COR-L47 (cell line): ENCODE measurements at regions not wholly inside any gene's neighbourhood (a gene's known extent, or its start where the extent isn't known, plus 50 kb on each side); places are given as distances from the start of the nearest gene placed in this dataset.
A peak's percentile ranks its signal among the peaks of the same experiment; 100 is the strongest.
"Not testable (repeated sequence)": the region's sequence is repeated elsewhere in the genome, so short reads cannot be mapped to it uniquely, and the experiment has no call there.

ENCODE experiments used
- DNase-seq: peaks from one replicate; lab custom pipeline; 2025; lab: John Stamatoyannopoulos, UW

DNA sequence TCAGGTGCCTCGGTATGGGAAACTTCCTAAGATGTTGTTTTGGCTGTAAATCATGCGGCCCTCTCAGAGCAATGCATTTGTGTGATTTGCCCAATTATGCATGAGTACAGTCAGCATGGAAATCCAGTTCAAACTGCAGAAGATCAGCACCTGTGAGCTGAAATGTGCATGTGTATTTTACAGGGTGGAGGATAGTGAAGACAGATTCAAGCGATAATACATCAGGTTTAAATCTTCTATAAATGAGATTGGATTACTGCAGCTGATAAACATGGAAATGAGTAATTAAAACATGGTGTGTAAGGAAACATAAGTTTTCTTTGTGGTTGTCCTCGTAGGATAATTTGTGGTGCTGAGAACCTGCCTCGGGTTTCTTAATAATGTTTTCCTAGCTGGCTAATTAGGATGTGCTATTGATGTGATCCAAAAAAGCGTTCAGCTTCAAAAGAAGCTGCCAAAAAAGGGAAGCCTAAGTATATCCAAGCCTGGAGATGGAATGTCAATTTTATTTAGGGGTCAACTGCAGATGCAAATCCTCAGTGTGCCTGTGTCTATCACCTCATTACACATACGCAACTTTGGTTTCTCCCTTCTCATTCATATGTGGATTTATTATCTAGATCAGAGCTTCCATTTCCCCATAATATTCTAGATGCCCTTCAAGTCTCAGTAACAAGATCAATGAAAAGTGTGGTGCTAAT is 117.1 kb upstream of the CCDC28A start:
- DNase-seq: no peak

GRCh38 chr6:138657065-138657425 is 116.5 kb upstream of the CCDC28A start:
- DNase-seq: no peak

- DNase-seq: no peak
Measured at GRCh38 chr6:138659998-138660397, 113.6 kb upstream of the CCDC28A start.

DNA sequence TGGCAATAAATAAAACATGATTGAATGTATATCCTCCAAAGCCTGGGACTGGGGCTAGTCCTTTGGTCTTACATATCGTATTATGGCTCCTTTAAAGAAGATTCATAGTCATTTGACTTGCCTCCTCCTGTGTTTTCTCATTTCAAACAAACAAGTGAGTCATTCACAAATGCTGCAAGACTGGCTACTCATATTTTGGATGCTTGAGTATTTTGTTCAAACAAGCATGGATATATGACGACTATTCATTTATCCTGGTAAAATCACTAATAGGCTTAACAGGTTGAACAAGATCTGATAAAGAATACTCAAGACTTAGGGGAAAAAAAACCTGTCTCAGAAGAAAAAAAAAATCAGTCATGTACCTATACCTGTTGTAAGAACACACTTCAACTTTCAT is 111.1 kb upstream of the CCDC28A start:
- DNase-seq: no peak

DNA sequence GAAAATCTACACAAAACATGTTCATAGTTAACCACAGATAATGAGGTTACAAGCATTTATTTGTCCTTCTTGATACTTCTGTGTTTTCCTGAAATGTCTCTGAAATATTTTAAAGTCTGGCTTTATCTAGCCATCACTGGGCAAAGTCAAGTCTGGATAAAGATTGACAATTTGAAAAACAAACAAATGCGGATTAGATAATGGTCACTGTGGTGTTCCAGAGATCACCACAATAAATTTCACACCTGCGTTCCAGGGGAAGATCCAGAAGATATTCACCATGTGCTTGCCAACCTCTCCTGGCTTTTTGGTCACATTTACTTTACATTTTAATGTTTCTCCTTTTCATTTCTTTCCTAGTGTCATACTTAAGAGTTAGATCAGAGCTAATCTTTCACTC is 109.7 kb upstream of the CCDC28A start:
- DNase-seq: no peak

GRCh38 chr6:138664745-138665144 is 108.8 kb upstream of the CCDC28A start:
- DNase-seq: no peak

DNA sequence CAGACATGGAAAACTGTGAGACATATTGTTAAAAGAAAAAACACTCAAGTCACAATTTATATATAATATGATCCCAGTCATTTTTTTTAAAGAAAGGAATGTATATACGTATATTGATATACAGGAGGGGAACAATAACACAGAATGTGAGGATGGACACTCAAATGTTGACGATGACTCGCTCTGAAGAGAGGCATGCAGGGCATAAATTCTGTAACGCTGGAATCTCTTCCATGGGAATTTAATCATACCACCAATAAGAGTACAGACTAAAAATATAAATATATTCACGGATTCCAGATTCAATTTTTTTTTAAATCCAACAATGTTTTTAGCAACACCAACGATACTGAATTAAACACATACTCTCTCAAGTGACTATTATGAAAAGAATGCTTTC is 106.9 kb upstream of the CCDC28A start:
- DNase-seq: no peak

GRCh38 chr6:138667408-138667807 is 106.2 kb upstream of the CCDC28A start:
- DNase-seq: no peak

DNA sequence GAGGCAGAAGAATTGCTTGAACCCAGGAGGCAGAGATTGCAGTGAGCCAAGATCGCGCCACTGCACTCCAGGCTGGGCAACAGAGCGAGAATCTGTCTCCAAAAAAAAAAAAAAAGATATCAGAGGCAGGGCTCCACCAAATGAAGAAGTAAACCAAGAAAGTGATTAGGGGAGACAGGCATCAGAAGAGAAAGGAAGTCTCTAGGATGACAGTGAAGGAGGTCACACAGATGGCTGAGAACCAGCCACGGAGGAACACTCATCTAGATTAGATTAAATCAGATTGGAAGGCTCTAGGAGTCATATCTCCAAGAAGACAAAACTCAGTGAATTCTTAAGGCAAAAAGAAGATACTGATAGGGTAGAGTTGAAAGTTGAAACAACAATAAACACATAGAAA is 102.2 kb upstream of the CCDC28A start:
- no peak for DNase-seq

GRCh38 chr6:138673346-138674014 is 100.1 kb upstream of the CCDC28A start:
- DNase-seq: no peak

DNA sequence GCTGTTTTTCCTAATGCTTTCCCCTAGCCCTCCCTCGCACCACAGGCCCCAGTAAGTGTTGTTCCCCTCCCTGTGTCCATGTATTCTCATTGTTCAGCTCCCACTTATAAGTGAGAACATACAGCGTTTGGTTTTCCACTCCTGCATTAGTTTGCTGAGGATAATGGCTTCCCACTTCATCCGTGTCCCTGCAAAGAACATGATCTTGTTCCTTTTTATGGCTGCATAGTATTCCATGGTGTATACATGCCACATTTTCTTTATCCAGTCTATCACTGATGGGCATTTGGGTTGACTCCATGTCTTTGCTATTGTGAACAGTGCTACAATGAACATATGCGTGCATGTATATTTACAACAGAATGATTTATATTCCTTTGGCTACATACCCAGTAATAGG is 99.1 kb upstream of the CCDC28A start:
- DNase-seq: not testable (repeated sequence)

DNA sequence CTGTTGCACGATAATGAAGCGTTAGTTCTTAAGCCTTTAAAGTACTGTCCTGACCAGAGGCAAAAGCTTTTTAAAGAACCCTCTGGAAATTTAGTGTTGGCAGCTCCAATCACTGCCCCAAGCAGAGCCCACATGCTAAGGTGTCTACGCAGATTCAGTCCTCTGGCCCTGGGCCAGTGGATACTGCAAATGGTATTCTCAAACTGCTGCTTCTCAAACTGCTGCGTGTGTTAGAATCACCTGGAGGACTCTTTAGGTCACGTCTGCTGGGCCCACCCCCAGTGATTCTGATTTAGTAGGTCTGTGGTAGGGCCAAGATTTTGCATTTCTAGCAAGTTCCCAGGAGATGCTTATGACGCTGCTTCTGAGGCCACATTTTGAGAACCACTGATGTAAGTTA is 96.0 kb upstream of the CCDC28A start:
- DNase-seq: no peak

- DNase-seq: no peak
Measured at GRCh38 chr6:138678168-138678567, 95.4 kb upstream of the CCDC28A start.

DNA sequence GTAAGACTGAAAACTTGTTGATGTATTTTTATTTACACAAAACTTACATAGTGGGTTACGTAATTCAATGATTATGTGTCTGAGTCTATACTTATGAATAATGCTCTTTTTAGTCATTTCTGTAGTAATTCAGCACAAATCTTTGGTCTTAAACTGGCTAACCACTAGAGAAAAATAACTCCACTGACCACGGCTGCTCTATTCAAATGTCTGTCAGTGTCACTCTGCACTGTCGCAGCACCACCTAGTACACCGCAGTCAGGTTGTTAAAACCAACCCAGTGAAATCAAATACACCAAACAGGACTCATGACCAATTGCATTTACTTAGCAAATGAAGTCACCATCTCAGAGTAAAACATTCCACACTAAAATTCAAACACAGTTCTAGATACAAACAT is 93.5 kb upstream of the CCDC28A start:
- DNase-seq: no peak

GRCh38 chr6:138681627-138682026 is 91.9 kb upstream of the CCDC28A start:
- DNase-seq: no peak

DNA sequence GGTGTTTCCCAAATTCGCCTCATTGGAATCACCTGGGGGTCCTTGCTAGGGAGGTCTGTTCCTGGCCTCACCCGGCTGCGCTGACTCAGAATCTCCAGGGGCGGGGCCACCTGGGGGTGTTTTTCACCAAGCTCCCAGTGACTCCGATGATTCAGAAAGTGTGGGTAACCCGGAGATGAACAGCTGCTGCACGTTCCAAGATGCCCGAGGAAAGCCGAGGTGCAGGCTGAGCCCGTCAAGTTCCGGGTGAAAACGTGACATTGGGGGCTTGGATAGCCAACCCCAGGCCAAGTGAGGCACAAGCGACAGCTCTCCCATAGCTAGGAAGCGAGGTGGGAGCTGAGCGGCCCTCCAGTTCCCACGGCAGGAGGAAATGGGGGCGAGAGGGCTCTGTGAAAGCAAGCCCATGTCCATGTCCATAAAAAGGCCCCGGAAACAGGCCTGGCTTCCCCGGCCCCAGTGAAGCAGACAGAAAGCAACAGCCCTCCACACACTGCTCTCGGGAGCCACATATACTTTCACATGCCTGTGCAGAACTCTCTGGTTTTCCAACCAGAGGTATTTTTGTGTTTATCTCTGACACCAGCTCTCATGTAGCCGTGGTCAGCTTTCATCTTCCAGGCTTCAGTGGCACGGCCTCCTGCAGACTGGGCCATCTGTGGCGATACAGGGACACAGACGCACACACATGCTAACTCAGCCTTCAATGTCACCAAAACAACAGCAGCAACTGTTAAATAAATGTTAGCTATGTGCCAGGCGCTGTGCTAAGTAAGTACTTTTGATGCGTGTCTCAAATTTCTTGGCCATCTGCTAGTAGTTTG is 90.7 kb upstream of the CCDC28A start:
- no peak for DNase-seq

DNA sequence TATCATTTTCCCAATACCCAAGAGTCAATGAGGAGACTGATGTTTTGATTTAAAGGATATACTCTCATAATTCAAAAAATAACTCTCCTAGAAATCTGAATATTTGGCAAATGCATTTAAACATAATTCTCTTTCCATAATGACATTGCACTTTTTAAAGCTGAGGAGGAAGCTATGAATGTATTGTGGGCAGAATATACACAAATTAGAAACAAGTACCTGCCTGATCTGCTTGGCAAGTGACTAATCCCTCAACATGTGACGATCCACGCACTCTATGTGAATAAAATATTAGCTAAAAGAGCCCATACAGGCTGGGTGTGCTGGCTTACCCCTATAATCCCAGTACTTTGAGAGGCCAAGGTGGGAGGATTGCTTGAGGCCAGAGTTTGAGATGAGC is 88.3 kb upstream of the CCDC28A start:
- DNase-seq: no peak

GRCh38 chr6:138685781-138686180 is 87.8 kb upstream of the CCDC28A start:
- DNase-seq: no peak

GRCh38 chr6:138688580-138688979 is 85.0 kb upstream of the CCDC28A start:
- DNase-seq: no peak

DNA sequence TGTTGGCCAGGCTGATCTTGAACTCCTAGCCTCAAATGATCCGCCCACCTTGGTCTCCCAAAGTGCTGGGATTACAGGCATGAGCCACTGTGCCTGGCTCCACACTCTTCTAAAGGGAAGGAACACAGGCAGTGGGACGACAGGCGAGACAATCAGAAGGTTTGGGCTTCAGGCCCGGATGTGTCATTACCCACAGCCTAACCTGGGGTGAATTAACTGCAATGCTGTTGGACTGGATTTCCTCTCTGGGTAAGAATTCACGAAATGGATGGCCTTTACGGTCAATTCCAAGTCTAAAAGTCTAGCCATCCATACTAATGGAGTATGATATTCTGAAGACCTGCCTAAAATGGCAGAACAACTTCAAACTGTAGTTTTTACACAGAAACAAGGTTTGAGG is 83.7 kb upstream of the CCDC28A start:
- DNase-seq: no peak

- no peak for DNase-seq
Measured at GRCh38 chr6:138690975-138691594, 82.5 kb upstream of the CCDC28A start.

- DNase-seq: peak; percentile 4
Measured at GRCh38 chr6:138691595-138692057, 81.9 kb upstream of the CCDC28A start.
